Body of pancreas (tissue), 4 donors: ENCODE measurements at regions not wholly inside any gene's neighbourhood (a gene's known extent, or its start where the extent isn't known, plus 50 kb on each side); places are given as distances from the start of the nearest gene placed in this dataset.

Experiments used
- POLR2A ChIP-seq, 3 donors: fragments of 450-650 bp; IDR thresholded peaks; one replicate each; pipeline ENCODE4 v1.6.1; 2016; ENCODE audit warnings: antibody characterized with exemption in 3 of 3, mild to moderate bottlenecking in 2 of 3
- TF ChIP-seq, protein P1 (sequence below), 7 experiments: fragments of 450-650 bp in 4 of 7; fragments of 200-600 bp in 3 of 7; sonication (generic) in 3 of 7; IDR thresholded peaks; one replicate each; pipeline ENCODE4 v1.5.1; 2016 to 2019; ENCODE audit warnings: antibody characterized with exemption in 7 of 7

DNA sequence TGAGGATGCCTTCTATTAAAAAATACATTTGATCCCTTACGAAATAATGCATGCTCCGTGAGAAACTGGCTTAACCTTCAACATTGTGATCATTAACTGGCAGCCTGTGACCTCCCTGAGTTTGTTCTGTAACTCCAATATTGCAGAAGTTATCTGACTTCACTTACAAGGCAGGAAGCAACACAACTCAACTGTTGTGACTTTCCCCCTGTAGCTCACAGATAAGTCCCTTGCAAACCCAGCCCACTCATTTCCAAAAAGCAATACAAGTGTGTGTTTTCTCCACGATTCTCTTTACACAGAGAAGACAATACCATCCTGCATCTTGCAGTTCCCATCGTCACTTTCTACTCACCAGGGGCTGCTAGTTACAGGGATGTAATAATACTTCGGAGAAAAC is 304.7 kb upstream of the TMEM132C start:
- no peak for TF ChIP-seq POLR2A (IDR thresholded peaks at IDR 0.05)
- TF ChIP-seq, protein P1, sequence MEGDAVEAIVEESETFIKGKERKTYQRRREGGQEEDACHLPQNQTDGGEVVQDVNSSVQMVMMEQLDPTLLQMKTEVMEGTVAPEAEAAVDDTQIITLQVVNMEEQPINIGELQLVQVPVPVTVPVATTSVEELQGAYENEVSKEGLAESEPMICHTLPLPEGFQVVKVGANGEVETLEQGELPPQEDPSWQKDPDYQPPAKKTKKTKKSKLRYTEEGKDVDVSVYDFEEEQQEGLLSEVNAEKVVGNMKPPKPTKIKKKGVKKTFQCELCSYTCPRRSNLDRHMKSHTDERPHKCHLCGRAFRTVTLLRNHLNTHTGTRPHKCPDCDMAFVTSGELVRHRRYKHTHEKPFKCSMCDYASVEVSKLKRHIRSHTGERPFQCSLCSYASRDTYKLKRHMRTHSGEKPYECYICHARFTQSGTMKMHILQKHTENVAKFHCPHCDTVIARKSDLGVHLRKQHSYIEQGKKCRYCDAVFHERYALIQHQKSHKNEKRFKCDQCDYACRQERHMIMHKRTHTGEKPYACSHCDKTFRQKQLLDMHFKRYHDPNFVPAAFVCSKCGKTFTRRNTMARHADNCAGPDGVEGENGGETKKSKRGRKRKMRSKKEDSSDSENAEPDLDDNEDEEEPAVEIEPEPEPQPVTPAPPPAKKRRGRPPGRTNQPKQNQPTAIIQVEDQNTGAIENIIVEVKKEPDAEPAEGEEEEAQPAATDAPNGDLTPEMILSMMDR (IDR thresholded peaks at IDR 0.05): no peak
